ENCODE measurements at regions not wholly inside any gene's neighbourhood (a gene's known extent, or its start where the extent isn't known, plus 50 kb on each side); places are given as distances from the start of the nearest gene placed in this dataset.

GRCh38 chr6:22699151-22699550 lies 129.8 kb downstream of the HDGFL1 start:
- no peak overlapping the region for H3K4me2 ChIP-seq
- no peaks in the 10 kb centered on the region for H3K79me2 ChIP-seq
- no peaks in the 10 kb centered on the region for H3K9me3 ChIP-seq (ENCODE audit: low read depth)
- no peak overlapping the region for H3K27ac ChIP-seq
- WGBS (ENCODE audit: low lambda C conversion rate, missing lambda C conversion rate), result 52% methylated on average over 6 of the region's 6 CpGs
- no peaks in the 10 kb centered on the region for H3K36me3 ChIP-seq (replicated peaks; ENCODE audit: insufficient read depth, low read depth)
- H3K4me1 ChIP-seq (ENCODE audit: insufficient read depth), result no peaks in the 10 kb centered on the region
- H2AFZ ChIP-seq, result no peak overlapping the region
- TF ChIP-seq, protein P1, sequence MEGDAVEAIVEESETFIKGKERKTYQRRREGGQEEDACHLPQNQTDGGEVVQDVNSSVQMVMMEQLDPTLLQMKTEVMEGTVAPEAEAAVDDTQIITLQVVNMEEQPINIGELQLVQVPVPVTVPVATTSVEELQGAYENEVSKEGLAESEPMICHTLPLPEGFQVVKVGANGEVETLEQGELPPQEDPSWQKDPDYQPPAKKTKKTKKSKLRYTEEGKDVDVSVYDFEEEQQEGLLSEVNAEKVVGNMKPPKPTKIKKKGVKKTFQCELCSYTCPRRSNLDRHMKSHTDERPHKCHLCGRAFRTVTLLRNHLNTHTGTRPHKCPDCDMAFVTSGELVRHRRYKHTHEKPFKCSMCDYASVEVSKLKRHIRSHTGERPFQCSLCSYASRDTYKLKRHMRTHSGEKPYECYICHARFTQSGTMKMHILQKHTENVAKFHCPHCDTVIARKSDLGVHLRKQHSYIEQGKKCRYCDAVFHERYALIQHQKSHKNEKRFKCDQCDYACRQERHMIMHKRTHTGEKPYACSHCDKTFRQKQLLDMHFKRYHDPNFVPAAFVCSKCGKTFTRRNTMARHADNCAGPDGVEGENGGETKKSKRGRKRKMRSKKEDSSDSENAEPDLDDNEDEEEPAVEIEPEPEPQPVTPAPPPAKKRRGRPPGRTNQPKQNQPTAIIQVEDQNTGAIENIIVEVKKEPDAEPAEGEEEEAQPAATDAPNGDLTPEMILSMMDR (IDR thresholded peaks at IDR 0.05; ENCODE audit: poor library complexity), result no peak
- TF ChIP-seq EZH2 (IDR thresholded peaks at IDR 0.05; ENCODE audit: borderline replicate concordance), result no peak
- TF ChIP-seq EZH2phosphoT487 (IDR thresholded peaks at IDR 0.05; ENCODE audit: low read depth, severe bottlenecking, unreplicated experiment), result no peak
- H4K20me1 ChIP-seq (ENCODE audit: insufficient read depth, poor library complexity, severe bottlenecking), result no peaks in the 10 kb centered on the region
- no peak for DNase-seq (ENCODE audit: low spot score)
- no peak overlapping the region for H3K4me3 ChIP-seq
- no peaks in the 10 kb centered on the region for H3K27me3 ChIP-seq
- H3K9me2 ChIP-seq (replicated peaks; ENCODE audit: insufficient read depth), result no peaks in the 10 kb centered on the region

GRCh38 chr6:22706651-22707050 lies 137.3 kb downstream of the HDGFL1 start:
- H3K4me2 ChIP-seq, result peak overlapping the region; percentile 5
- H3K9me3 ChIP-seq (ENCODE audit: low read depth), result no peaks in the 10 kb centered on the region
- no peaks in the 10 kb centered on the region for H3K4me1 ChIP-seq (ENCODE audit: insufficient read depth)
- H3K36me3 ChIP-seq (replicated peaks; ENCODE audit: insufficient read depth, low read depth), result no peaks in the 10 kb centered on the region
- H2AFZ ChIP-seq, result no peak overlapping the region
- no peak for DNase-seq (ENCODE audit: low spot score)
- H3K27me3 ChIP-seq, result no peaks in the 10 kb centered on the region
- 64% methylated on average over 5 of the region's 5 CpGs for WGBS (ENCODE audit: low lambda C conversion rate, missing lambda C conversion rate)
- no peak overlapping the region for H3K4me3 ChIP-seq
- no peaks in the 10 kb centered on the region for H4K20me1 ChIP-seq (ENCODE audit: insufficient read depth, poor library complexity, severe bottlenecking)
- no peak overlapping the region for H3K27ac ChIP-seq
- TF ChIP-seq EZH2 (IDR thresholded peaks at IDR 0.05; ENCODE audit: borderline replicate concordance) (no peak), EZH2phosphoT487 (IDR thresholded peaks at IDR 0.05; ENCODE audit: low read depth, severe bottlenecking, unreplicated experiment) (no peak)
- TF ChIP-seq, protein P1 (IDR thresholded peaks at IDR 0.05; ENCODE audit: poor library complexity), result no peak
- H3K79me2 ChIP-seq, result no peaks in the 10 kb centered on the region
- no peaks in the 10 kb centered on the region for H3K9me2 ChIP-seq (replicated peaks; ENCODE audit: insufficient read depth)

DNA sequence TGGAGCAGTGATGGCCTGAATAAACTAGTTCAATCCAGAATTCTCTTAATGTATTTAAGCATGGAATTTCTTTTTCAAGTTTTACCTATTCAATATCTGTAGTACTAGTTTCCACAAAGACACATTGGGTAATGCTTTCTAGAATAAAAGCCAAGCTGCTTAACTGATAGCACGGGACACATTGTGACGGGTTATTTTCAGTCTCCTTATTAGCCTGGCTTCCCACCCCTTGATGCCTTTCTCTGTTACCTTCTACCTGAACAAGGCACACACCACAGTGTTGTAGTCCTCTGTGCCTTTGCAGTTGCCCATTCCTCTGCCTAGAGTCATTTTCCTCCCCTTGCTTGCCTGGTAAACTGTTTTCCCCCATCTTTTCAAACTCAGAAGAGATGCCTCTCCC lies 139.1 kb downstream of the HDGFL1 start:
- Histone ChIP-seq H3K27me3 (no peaks in the 10 kb centered on the region), H3K4me3 (no peak overlapping the region), H2AFZ (no peak overlapping the region)

More for the DNA sequence above, 139.1 kb downstream of the HDGFL1 start:
- Histone ChIP-seq H3K4me2 (no peak overlapping the region), H4K20me1 (ENCODE audit: insufficient read depth, poor library complexity, severe bottlenecking) (no peaks in the 10 kb centered on the region), H3K9me3 (ENCODE audit: low read depth) (no peaks in the 10 kb centered on the region), H3K27ac (no peak overlapping the region), H3K79me2 (no peaks in the 10 kb centered on the region), H3K36me3 (replicated peaks; ENCODE audit: insufficient read depth, low read depth) (no peaks in the 10 kb centered on the region), H3K4me1 (ENCODE audit: insufficient read depth) (no peaks in the 10 kb centered on the region), H3K9me2 (replicated peaks; ENCODE audit: insufficient read depth) (no peaks in the 10 kb centered on the region)
- no peak for DNase-seq (ENCODE audit: low spot score)
- no peak for TF ChIP-seq EZH2phosphoT487 (IDR thresholded peaks at IDR 0.05; ENCODE audit: low read depth, severe bottlenecking, unreplicated experiment)
- no peak for TF ChIP-seq EZH2 (IDR thresholded peaks at IDR 0.05; ENCODE audit: borderline replicate concordance)
- TF ChIP-seq, protein P1 (IDR thresholded peaks at IDR 0.05; ENCODE audit: poor library complexity), result no peak
- WGBS (ENCODE audit: low lambda C conversion rate, missing lambda C conversion rate), result 89% methylated on average over 2 of the region's 2 CpGs
